ENCODE measurements at regions not wholly inside any gene's neighbourhood (a gene's known extent, or its start where the extent isn't known, plus 50 kb on each side); places are given as distances from the start of the nearest gene placed in this dataset.

DNA sequence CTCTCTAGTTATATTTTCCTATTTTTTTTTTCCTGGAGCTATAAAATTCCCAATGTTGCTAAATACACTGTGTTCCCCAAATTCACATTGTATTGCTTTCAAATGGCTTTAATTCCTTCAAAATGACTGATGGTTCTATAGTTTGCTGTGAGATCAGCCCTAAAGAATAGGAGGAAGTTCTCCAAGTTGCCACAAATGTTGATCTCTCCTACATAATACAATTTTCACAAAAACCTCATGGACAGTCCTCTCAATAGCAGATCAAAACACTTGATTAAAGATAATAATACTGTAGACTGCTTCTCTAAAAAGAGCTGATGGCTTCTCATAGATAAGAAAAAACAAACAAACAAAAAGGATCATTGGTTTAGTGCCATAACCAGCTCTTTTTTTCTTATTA, 97.8 kb upstream of the CAV2 start:
- Histone ChIP-seq H3K27me3 (replicated peaks in 1 of 2; ENCODE audit: control insufficient read depth in 2 of 2, insufficient read depth in 2 of 2, low read length in 1 of 2) (peaks cover 0 to 5% of the 10 kb centered on the region in 2 experiments; a peak in 1 of 4 replicates), H3K79me2 (ENCODE audit: control insufficient read depth, insufficient read depth, low read length) (no peaks in the 10 kb centered on the region), H2AFZ (ENCODE audit: control insufficient read depth, low read depth, low read length) (no peak overlapping the region), H3K4me1 (ENCODE audit: control insufficient read depth, insufficient read depth, low read length) (no peaks in the 10 kb centered on the region), H3K4me3 (no peak overlapping the region), H3K27ac (ENCODE audit: control insufficient read depth, insufficient read depth) (no peak overlapping the region), H3K4me2 (ENCODE audit: control insufficient read depth, insufficient read depth) (no peak overlapping the region), H3K36me3 (ENCODE audit: control insufficient read depth in 2 of 2, insufficient read depth in 2 of 2, low read length in 1 of 2) (no peaks in the 10 kb centered on the region), H4K20me1 (ENCODE audit: control insufficient read depth, insufficient read depth) (no peaks in the 10 kb centered on the region), H3K9me3 (replicated peaks; ENCODE audit: control insufficient read depth, insufficient read depth, low read length) (no peaks in the 10 kb centered on the region; the same call in 2 of the 3 replicates), H3K9ac (ENCODE audit: control insufficient read depth, insufficient read depth, low read length) (no peak overlapping the region)
- FAIRE-seq (no peak), ATAC-seq (no peak), DNase-seq (ENCODE audit: low read depth, low spot score) (no peak)
- TF ChIP-seq HCFC1 (IDR thresholded peaks at IDR 0.05; ENCODE audit: low read length) (no peak), MTA2 (IDR thresholded peaks at IDR 0.05; ENCODE audit: low read depth) (no peak), SUPT20H (IDR thresholded peaks at IDR 0.05; ENCODE audit: borderline replicate concordance, control insufficient read depth, low read depth, low read length) (no peak), YY1 (IDR thresholded peaks at IDR 0.05; ENCODE audit: low read depth, low read length) (no peak), TCF12 (IDR thresholded peaks at IDR 0.05; ENCODE audit: low read depth, low read length) (no peak), ATF3 (IDR thresholded peaks at IDR 0.05; ENCODE audit: borderline replicate concordance, extremely low read depth, low read depth, low read length) (no peak), ZNF207 (IDR thresholded peaks at IDR 0.05; ENCODE audit: borderline replicate concordance) (no peak), MEF2A (IDR thresholded peaks at IDR 0.05; ENCODE audit: insufficient read depth, low read depth, low read length) (no peak), E2F4 (IDR thresholded peaks at IDR 0.05; ENCODE audit: low read depth, low read length) (no peak), TAF1 (IDR thresholded peaks at IDR 0.05; ENCODE audit: borderline replicate concordance, low read depth, low read length) (no peak), ZBTB40 (IDR thresholded peaks at IDR 0.05; ENCODE audit: borderline replicate concordance) (no peak), POLR2A (IDR thresholded peaks at IDR 0.05; ENCODE audit: low read depth, low read length) (no peak), SREBF2 (IDR thresholded peaks at IDR 0.05; ENCODE audit: low read length) (no peak)
- TF ChIP-seq, protein P1, sequence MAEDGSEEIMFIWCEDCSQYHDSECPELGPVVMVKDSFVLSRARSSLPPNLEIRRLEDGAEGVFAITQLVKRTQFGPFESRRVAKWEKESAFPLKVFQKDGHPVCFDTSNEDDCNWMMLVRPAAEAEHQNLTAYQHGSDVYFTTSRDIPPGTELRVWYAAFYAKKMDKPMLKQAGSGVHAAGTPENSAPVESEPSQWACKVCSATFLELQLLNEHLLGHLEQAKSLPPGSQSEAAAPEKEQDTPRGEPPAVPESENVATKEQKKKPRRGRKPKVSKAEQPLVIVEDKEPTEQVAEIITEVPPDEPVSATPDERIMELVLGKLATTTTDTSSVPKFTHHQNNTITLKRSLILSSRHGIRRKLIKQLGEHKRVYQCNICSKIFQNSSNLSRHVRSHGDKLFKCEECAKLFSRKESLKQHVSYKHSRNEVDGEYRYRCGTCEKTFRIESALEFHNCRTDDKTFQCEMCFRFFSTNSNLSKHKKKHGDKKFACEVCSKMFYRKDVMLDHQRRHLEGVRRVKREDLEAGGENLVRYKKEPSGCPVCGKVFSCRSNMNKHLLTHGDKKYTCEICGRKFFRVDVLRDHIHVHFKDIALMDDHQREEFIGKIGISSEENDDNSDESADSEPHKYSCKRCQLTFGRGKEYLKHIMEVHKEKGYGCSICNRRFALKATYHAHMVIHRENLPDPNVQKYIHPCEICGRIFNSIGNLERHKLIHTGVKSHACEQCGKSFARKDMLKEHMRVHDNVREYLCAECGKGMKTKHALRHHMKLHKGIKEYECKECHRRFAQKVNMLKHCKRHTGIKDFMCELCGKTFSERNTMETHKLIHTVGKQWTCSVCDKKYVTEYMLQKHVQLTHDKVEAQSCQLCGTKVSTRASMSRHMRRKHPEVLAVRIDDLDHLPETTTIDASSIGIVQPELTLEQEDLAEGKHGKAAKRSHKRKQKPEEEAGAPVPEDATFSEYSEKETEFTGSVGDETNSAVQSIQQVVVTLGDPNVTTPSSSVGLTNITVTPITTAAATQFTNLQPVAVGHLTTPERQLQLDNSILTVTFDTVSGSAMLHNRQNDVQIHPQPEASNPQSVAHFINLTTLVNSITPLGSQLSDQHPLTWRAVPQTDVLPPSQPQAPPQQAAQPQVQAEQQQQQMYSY (CRISPR knock-in tag; IDR thresholded peaks at IDR 0.05) = no peak
- intact Hi-C loops (cut with micrococcal nuclease; ENCODE audit: unreplicated experiment) = no loop called here
- in situ Hi-C loops (cut with MboI) = no loop called here
- ChIA-PET CTCF (no interaction called here), RAD21 (ENCODE audit: unreplicated experiment) (no interaction called here), POLR2A (no interaction called here), SMC1A (ENCODE audit: uncharacterized antibody, unreplicated experiment) (interaction anchor here (0.7 kb wide), 1 partner anchor 101 kb away, joined by 3 read pairs; no protein-coding TSS in a partner anchor)
- no TSS peak for BruUV-seq (replicated peaks)
